HG03108 (cell line): ENCODE measurements at regions not wholly inside any gene's neighbourhood (a gene's known extent, or its start where the extent isn't known, plus 50 kb on each side); places are given as distances from the start of the nearest gene placed in this dataset.
A peak's percentile ranks its signal among the peaks of the same experiment; 100 is the strongest.

Experiments
- ATAC-seq: cut with Tn5 transposase; IDR thresholded peaks from one replicate; pipeline ENCODE4 v1.9.1; 2021; ENCODE audit warnings: moderate library complexity; ENCODE audit not compliant: unreplicated experiment

GRCh38 chr2:8529706-8530277, 152.1 kb upstream of the ID2 start:
- ATAC-seq: no peak

- no peak for ATAC-seq
Measured at GRCh38 chr2:8531481-8531880, 150.4 kb upstream of the ID2 start.

- ATAC-seq: no peak
Measured at GRCh38 chr2:8532438-8532837, 149.4 kb upstream of the ID2 start.

- ATAC-seq: no peak
Measured at GRCh38 chr2:8533923-8534322, 147.9 kb upstream of the ID2 start.

GRCh38 chr2:8534386-8534728, 147.5 kb upstream of the ID2 start:
- ATAC-seq: no peak

- no peak for ATAC-seq
Measured at GRCh38 chr2:8534729-8535468, 147.0 kb upstream of the ID2 start.

GRCh38 chr2:8535469-8535795, 146.4 kb upstream of the ID2 start:
- no peak for ATAC-seq

GRCh38 chr2:8535821-8536685, 145.8 kb upstream of the ID2 start:
- ATAC-seq: no peak

GRCh38 chr2:8536686-8537561, 144.9 kb upstream of the ID2 start:
- ATAC-seq: no peak

GRCh38 chr2:8537562-8538155, 144.2 kb upstream of the ID2 start:
- no peak for ATAC-seq

GRCh38 chr2:8538531-8538930, 143.3 kb upstream of the ID2 start:
- ATAC-seq: no peak

GRCh38 chr2:8538931-8539621, 142.8 kb upstream of the ID2 start:
- no peak for ATAC-seq

GRCh38 chr2:8539743-8540551, 141.9 kb upstream of the ID2 start:
- no peak for ATAC-seq

GRCh38 chr2:8540552-8541055, 141.3 kb upstream of the ID2 start:
- ATAC-seq: no peak

GRCh38 chr2:8541223-8541622, 140.6 kb upstream of the ID2 start:
- no peak for ATAC-seq

GRCh38 chr2:8541636-8542035, 140.2 kb upstream of the ID2 start:
- no peak for ATAC-seq

GRCh38 chr2:8542381-8543059, 139.3 kb upstream of the ID2 start:
- no peak for ATAC-seq

- ATAC-seq: peak; percentile 11
Measured at GRCh38 chr2:8543060-8543382, 138.8 kb upstream of the ID2 start.
